ENCODE measurements at regions not wholly inside any gene's neighbourhood (a gene's known extent, or its start where the extent isn't known, plus 50 kb on each side); places are given as distances from the start of the nearest gene placed in this dataset.
"Not testable (repeated sequence)": the region's sequence is repeated elsewhere in the genome, so short reads cannot be mapped to it uniquely, and the experiment has no call there.

DNA sequence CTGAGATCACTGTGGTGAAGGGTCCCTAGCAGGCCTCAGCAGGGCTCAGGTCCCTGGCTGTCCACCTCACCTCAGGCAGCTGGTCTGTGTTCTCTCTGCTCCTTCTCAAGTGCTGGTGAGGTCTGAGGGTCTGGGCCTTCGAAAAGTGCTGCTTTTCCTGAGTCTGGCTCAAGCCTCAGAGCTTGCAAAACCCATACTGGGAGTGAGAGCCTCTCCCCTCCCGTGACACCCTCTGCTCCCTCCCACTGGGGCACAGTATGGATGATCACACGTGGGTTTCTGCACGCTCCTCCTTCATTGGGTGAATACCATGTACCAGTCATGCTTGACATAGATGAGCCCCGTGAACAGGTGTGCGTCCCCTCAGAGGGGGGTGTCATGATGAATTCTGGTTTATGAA lies 73.3 kb upstream of the WASF3 start:
- no peak for DNase-seq

DNA sequence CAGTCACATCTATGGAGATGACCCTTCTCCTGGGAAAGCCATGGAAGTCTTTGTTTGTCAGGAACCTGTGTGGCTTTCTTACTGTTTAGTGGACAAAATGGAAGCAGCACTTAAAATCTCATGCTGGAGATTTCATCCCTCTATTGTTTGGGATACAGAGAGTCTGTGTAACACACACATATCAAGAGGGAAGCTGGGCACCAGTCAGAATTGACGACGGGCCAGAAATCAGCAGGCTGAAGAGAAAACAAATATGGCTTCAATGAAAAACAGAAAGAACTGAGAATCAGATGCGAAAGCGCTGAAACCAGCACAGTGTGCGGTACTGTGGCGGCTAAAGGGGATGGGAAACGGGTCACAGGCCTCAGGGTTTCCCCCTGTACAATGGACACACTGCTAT lies 72.2 kb upstream of the WASF3 start:
- DNase-seq: no peak

DNA sequence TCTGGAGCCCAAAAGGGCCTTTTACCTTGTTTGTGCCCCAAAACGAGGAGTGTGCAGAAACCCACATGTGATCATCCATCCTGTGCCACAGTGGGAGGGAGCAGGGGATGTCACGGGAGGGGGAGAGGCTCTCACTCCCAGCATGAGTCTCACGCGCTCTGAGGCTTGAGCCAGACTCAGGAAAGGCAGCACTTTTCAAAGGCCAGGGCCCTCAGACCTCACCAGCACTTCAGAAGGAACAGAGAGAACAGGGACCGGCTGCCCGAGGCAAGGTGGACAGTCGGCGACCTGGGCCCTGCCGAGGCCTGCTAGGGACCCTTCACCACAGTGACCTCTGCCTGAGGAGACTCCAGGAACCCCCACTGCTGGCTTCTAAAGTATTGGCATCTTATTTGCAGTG lies 71.7 kb upstream of the WASF3 start:
- no peak for DNase-seq

DNA sequence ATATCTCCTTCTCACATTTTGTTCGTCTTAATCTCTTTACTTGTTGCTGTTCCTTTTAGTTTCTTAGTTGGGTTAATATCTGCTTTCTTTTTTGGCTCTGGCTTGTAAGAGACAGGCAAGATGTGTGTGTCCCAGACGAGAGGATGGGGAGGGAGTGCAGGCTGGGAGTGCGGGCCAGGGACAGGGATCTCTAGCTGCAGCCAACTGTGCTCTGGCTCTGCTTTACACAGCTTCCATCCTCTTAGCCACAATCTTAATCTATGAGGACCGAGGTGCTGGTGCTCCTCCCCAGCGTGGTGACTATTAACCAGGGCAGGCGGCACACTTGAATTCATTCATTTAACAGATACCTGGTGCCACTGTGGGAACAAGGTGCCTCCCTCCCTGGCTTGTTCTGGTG lies 70.9 kb upstream of the WASF3 start:
- DNase-seq: peak; percentile 54

DNA sequence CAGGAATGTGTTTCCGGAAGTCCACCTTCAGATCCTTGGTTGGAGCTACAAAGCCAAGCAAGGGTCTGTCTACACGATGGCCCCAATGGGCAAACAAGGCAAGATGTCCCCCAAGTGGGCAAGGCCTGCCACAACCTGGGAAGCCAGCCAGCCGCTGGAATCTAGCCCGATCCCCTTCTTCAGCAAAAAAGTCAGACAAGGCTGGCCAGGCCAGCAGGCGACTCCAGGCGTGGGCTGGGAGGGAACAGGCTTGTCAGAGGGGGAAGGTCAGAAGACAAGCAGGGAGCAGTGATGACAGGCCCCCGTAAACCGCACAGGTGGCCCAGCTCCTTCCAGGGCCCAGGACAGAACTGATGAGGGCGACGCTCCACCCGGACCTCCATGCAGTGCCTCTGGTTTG lies 69.7 kb upstream of the WASF3 start:
- DNase-seq: no peak

DNA sequence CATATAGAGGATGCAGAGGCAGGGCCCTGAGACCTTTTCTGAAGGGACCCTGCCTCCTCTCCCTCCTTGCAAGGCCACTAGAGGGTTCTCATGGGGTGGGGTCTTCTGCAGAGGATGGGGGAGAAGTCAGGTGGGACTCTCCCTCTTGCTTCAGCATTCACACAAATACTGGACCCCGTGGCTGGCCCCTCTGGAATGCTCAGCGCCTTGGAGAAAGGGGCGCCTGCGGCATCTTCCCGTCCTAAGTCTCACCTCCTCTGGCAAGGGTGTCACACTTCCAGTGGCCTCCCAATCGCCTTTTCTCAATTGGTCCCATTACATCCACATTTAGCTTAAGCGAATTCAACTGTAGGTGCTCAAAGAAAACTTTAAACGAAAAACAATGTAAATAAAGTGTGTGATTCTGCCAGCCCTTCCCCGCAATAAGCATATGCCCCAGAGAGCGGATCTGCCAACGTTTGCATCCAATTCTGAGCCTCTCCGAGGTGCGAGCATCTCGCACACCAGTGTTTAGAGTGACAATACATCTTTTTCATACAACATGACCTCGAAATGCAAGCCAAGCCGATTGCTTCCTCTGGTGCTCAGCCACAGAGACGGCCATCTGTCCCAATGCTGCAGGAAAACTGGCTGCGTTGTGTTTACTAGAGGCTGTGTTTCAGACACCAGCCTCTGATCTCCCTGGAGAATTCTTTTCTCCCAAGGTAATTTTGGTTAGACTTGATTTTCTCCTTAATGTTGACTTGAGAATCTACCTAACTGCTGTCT lies 69.1 kb upstream of the WASF3 start:
- DNase-seq: no peak

DNA sequence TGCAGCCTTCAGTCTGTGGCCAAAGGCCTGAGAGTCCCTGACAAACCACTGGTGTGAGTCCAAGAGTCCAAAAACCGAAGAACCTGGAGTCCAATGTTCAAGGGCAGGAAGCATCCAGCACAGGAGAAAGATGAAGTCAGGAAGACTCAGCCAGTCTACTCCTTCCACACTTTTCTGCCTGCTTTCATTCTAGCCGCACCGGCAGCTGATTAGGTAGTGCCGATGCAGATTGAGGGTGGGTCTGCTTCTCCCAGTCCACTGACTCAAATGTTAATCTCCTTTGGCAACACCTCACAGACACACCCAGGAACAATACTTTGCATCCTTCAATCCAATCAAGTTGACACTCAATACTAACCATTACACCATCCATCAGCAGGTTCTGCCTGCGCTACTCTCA lies 65.2 kb upstream of the WASF3 start:
- DNase-seq: not testable (repeated sequence)

DNA sequence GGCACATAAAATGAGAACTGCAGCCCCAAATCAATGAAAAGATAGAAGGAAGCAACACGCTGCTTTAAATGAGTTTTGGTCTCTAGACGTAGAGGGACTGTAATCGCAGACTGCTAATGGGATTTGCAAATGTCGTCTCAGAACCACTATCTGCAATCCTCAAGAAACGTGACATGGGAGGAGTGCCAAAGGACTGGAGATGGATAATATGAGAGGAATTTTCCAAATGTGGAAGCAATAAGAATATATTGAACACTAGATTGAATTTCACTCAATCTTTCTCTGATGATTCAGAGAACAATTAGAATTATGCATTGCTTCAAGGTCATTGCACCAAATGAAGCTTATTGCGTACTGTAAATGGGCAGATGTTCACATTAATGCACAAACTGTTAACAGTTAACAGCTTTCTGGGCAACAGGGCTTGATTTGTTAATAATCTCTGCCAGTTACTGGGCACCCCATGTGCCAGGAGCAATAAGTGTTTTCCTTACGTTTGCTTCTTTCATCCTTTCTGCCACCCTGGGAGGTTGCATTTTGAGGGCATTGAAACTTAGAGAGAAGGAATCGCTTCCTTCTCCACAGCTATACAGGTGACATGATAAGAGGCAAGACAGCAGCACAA lies 62.8 kb upstream of the WASF3 start:
- no peak for DNase-seq

DNA sequence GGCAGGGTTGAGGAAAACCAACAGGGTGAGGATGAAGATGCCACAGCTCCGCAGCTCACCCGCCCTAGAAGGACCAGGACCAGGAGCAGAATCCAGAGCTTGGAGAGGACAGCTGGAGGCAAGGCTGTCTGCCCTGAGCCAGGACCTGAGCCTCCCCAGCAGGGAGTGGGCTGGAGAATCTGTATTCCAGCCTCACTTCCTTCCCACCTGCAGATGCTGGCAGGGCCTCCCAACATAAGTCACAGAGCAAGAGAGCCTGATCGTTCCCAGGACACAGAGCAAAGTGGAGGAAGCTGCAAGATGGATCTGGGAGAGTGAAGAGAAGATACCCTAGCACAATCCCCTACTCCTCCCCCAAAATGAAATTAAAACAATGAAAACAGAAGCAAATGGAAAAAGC lies 61.7 kb upstream of the WASF3 start:
- DNase-seq: peak; percentile 69

DNA sequence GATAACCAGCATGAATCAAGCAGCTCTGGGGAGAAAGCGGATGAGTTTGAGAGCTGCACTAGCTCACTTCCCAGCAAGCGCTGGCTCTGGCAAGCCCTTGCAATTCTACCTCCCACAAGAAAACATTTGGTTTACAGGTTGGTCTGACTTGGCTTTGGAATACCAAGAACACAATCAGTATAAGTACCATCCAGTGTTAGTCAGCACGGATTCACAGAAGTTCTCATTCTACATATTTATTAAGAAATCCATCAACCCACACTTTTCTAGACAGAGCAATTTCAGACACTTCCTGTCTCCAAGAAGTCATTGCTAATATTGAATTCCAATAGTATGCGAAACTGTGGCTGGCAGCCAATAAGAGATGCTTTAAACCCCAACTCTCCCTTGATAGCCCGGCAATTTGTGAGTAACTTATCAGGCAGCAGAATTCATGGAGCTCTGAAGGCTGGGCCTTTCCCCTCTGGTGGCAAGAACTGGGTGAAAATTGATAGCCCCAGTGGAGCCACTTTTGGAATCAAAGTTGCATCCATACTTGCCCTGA lies 59.4 kb upstream of the WASF3 start:
- DNase-seq: peak; percentile 66

DNA sequence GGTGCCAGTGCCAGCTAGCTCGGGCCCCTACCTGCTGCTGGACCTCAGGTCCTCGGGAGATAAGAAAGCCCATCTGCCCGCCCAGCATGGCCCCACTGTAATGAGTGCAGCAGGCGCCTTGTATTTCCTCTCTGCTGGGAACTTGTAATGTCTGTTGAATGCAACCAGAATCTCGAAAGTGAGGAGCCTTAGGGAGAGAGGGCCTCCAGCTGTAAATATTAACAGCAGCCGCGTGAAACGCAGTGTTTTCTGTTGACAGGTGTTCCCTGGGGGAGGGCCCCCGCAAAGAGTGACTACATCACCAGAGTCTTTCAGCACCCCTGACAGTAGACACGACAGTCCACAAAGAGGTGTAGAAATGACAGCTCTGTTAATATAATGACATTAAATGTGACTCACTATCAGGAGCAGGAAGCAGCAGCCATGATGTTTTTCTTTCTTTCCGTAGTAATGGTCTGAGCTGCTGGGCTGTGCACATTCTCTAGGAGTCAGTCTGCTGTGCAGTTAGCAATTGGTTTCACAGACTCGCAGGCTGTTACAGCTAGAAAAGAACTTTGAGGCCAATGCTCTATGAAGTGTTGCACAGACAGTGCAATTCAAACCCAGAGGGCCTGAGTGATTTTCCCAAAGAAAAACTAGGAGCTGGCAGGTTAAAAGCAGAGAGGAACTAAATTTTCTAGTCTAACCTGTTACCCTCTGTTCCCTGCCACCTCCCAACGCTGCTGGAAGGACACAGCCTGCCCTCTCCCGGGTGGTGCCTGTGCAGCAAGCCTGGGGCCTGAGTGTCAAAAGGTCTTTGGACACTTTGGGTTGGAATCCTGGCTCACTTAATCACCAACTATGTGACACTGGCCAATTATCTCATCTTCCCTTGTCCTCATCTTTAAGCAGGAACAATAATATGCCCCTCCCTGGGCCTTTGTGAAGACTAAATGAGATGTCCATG lies 58.6 kb upstream of the WASF3 start:
- peak; percentile 58 for DNase-seq

DNA sequence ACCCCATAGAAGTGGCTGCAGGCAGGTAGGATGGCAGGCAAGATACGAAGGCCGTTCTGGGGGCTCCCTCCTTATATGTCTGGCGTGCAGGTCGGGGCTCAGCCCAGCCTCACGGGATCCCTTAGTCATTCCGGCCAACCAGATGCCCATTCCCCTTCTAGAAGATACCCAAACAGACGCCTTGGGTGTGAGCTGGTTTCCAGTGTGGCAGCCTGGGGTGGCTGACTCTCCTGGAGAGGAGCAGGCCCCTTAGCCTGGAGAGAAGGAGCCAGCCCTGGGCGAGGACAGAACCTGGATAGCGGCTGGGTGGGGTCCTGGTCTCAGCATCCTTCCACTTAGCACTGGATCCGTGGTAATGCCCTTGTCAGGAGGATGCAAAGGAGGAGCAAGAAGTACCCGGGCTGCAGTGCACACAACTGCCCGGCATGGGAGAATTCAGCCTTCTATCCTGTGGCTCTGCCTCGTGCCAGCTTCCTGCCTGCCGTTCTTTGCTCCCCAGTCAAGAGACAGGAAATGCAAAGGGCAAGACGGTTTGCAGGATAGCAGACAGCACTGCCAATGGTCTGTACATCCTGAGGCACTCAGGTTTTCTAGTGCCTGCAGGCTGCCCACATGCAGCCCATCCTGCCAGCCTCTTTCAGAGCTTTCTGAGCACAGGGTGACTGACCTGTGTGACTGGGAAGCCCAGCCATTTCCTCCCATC lies 56.7 kb upstream of the WASF3 start:
- DNase-seq: no peak

DNA sequence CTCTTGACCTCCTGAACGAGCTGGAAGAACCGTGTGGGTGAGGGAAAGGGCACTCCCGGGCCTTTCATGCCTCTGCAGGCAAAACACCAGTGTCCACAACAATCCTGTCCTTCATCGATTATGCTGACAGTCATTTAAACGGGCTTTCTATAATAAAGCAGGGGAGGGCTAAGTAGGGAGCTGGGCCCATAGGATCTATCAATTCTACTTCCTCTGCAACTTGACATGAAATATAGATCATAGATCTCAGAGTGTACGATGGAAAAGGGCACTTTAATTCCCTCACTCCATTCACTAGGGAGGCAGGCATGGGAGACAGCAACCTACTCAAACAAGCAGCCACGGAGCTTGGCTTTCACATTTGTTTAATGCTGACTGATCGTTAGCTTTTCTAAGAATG lies 55.8 kb upstream of the WASF3 start:
- DNase-seq: no peak

DNA sequence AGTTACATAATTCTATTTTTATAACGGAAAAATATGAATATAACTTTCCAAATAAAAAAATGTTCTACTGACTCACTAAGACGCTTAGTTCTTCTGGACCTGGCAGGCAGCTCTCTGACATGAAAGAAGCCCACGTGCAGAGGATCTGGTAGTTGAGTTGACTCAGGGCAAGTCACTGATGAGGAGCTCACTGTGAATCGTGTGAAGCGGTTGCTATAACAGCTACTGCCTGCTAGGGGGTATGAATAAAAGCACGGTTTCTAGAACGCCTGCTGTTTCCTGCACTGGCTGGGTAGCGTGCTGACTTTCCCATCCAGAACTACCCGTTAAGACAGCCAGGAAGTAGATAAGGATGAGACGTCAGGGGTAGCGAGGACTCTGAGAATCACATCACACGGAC lies 54.7 kb upstream of the WASF3 start:
- DNase-seq: peak; percentile 54

DNA sequence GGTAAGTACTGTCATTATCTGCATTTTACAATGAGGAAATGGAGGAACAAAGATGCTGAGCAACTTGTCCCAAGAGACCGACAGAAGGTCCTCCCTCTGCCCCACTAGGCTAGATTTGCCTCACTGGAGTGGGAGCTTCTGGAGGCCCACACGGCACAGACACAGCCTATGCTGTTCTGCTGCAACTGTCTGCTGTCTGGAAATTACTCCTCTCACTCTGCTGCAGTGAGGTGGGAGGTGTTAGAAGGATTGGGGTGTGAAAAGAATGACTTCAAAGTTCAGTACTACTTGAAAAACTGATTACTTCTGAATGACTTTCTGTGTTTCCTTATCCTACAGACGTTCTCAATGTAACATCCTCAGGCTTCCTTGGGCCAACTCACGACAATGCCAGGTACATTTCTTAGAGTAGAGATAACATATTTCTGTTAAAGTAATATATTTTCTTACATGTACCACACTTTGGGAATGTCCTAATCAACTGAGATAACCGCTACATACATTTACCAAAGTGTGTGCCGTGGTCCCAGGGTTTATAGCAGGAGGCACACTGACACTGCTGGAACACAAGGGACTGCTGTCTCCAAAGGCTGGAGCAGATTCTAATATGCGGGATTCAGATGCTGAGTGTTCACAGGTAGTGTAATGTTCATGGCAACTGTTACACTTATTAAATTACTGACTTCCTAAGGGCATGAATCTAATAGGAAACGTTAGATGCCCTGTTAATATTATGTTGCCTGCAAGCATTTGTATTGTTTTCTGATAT lies 53.5 kb upstream of the WASF3 start:
- DNase-seq: no peak
